ACHN (cell line): ENCODE measurements at regions not wholly inside any gene's neighbourhood (a gene's known extent, or its start where the extent isn't known, plus 50 kb on each side); places are given as distances from the start of the nearest gene placed in this dataset.

Experiments
- DNase-seq: peaks from one replicate; pipeline ENCODE4 v3.0.0-alpha.2; 2015
- in situ Hi-C: cut with HindIII; loops from 2 replicates; pipeline ENCODE4 v1.10.0; 2017; ENCODE audit warnings: low sequenced_read_pairs, low pct_ligation_motif_present, low pct_unique_long_range_greater_than_20kb

- in situ Hi-C loops, result no loop called here
- peak; percentile 60 for DNase-seq
Measured at GRCh38 chr2:20135631-20136050, 84.2 kb upstream of the LAPTM4A start.

GRCh38 chr2:20132990-20133535 lies 81.6 kb upstream of the LAPTM4A start:
- DNase-seq, result no peak
- in situ Hi-C loops, result no loop called here

- in situ Hi-C loops, result no loop called here
- DNase-seq, result no peak
Measured at GRCh38 chr2:20130821-20131645, 79.6 kb upstream of the LAPTM4A start.

- in situ Hi-C loops, result no loop called here
- no peak for DNase-seq
Measured at GRCh38 chr2:20130160-20130560, 78.7 kb upstream of the LAPTM4A start.

- in situ Hi-C loops, result no loop called here
- no peak for DNase-seq
Measured at GRCh38 chr2:20129331-20130159, 78.1 kb upstream of the LAPTM4A start.

GRCh38 chr2:20128506-20129330 lies 77.3 kb upstream of the LAPTM4A start:
- in situ Hi-C loops, result no loop called here
- no peak for DNase-seq

GRCh38 chr2:20126469-20126868 lies 75.0 kb upstream of the LAPTM4A start:
- in situ Hi-C loops, result no loop called here
- DNase-seq, result no peak

- no peak for DNase-seq
- in situ Hi-C loops, result no loop called here
Measured at GRCh38 chr2:20126040-20126439, 74.6 kb upstream of the LAPTM4A start.

- in situ Hi-C loops, result no loop called here
- DNase-seq, result no peak
Measured at GRCh38 chr2:20125616-20126015, 74.2 kb upstream of the LAPTM4A start.

- DNase-seq, result no peak
- in situ Hi-C loops, result no loop called here
Measured at GRCh38 chr2:20125164-20125563, 73.7 kb upstream of the LAPTM4A start.

- no peak for DNase-seq
- in situ Hi-C loops, result no loop called here
Measured at GRCh38 chr2:20123871-20124594, 72.6 kb upstream of the LAPTM4A start.

- DNase-seq, result no peak
- in situ Hi-C loops, result no loop called here
Measured at GRCh38 chr2:20122864-20123263, 71.4 kb upstream of the LAPTM4A start.

GRCh38 chr2:20120569-20121416 lies 69.4 kb upstream of the LAPTM4A start:
- in situ Hi-C loops, result no loop called here
- DNase-seq, result no peak

- in situ Hi-C loops, result no loop called here
- no peak for DNase-seq
Measured at GRCh38 chr2:20118051-20118450, 66.6 kb upstream of the LAPTM4A start.

GRCh38 chr2:20115902-20116301 lies 64.5 kb upstream of the LAPTM4A start:
- in situ Hi-C loops, result no loop called here
- no peak for DNase-seq

- in situ Hi-C loops, result no loop called here
- DNase-seq, result no peak
Measured at GRCh38 chr2:20115374-20115773, 63.9 kb upstream of the LAPTM4A start.
